OCI-LY7 (cell line): ENCODE measurements at regions not wholly inside any gene's neighbourhood (a gene's known extent, or its start where the extent isn't known, plus 50 kb on each side); places are given as distances from the start of the nearest gene placed in this dataset.

Experiments used
- CTCF ChIP-seq: fragments of 200-600 bp; sonication (generic); conservative IDR thresholded peaks from 2 replicates; pipeline ENCODE4 v1.5.1; 2014; ENCODE audit warnings: mild to moderate bottlenecking, antibody characterized with exemption, low read length, moderate library complexity, mixed read lengths
- EZH2phosphoT487 ChIP-seq: fragments of 200-600 bp; sonication (generic); IDR thresholded peaks from 2 replicates; pipeline ENCODE4 v1.6.1; 2018; ENCODE audit warnings: low read depth, borderline replicate concordance, mild to moderate bottlenecking, mixed run types, antibody characterized with exemption, low read length, moderate library complexity, mixed read lengths

GRCh38 chr18:73409242-73409641 lies 541.5 kb upstream of the NETO1 start:
- TF ChIP-seq CTCF: no peak
- TF ChIP-seq EZH2phosphoT487: no peak
